Adrenal gland (tissue), 9 donors: ENCODE measurements at regions not wholly inside any gene's neighbourhood (a gene's known extent, or its start where the extent isn't known, plus 50 kb on each side); places are given as distances from the start of the nearest gene placed in this dataset.
A peak's percentile ranks its signal among the peaks of the same experiment; 100 is the strongest.

ENCODE experiments used
- DNase-seq, 7 donors: peaks; one replicate each; pipeline ENCODE4 v3.0.0-alpha.2; 2019 to 2020
- H3K27ac ChIP-seq, 5 donors: fragments of 200-600 bp; sonication (generic) in 4 of 5; 1 replicate in 3 of 5; 2 replicates in 2 of 5; pipeline versions ENCODE4 v1.5.1 to v1.8.0; 2016 to 2020; ENCODE audit warnings: mild to moderate bottlenecking in 1 of 5
- H3K27me3 ChIP-seq: fragments of 200-600 bp; 2 replicates; pipeline ENCODE4 v1.8.0; 2021
- H3K36me3 ChIP-seq, 2 donors: fragments of 200-600 bp; replicated peaks in 1 of 2; 1 replicate in 1 of 2; 2 replicates in 1 of 2; pipeline versions ENCODE4 v1.5.1 to v1.8.0; 2018 to 2022
- H3K4me1 ChIP-seq, 2 donors: fragments of 200-600 bp; replicated peaks in 1 of 2; 1 replicate in 1 of 2; 2 replicates in 1 of 2; pipeline versions ENCODE4 v1.5.1 to v1.8.0; 2018 to 2021
- H3K4me3 ChIP-seq, 4 donors: fragments of 200-600 bp; sonication (generic) in 3 of 4; one replicate each; pipeline ENCODE4 v1.5.1; 2016 to 2018
- H3K9me3 ChIP-seq, 3 donors: fragments of 200-600 bp; sonication (generic) in 1 of 3; replicated peaks in 1 of 3; 1 replicate in 2 of 3; 2 replicates in 1 of 3; pipeline versions ENCODE4 v1.5.1 to v1.8.0; 2016 to 2021
- CTCF ChIP-seq, 6 experiments: fragments of 450-650 bp in 4 of 6; fragments of 200-600 bp in 2 of 6; sonication (generic) in 1 of 6; IDR thresholded peaks; 1 replicate in 5 of 6; 2 replicates in 1 of 6; pipeline versions ENCODE4 v1.5.1 to v1.8.0; 2016 to 2021; ENCODE audit warnings: antibody characterized with exemption in 6 of 6, mild to moderate bottlenecking in 2 of 6, moderate library complexity in 1 of 6
- POLR2A ChIP-seq, 2 donors: fragments of 450-650 bp; IDR thresholded peaks; one replicate each; pipeline ENCODE4 v1.6.1; 2017; ENCODE audit warnings: antibody characterized with exemption in 2 of 2, mild to moderate bottlenecking in 2 of 2, moderate library complexity in 1 of 2
- WGBS, 4 donors: extraction: QIAGEN DNeasy Blood & Tissue Kit in 2 of 4; methylation state at CpG; one replicate each; pipeline versions ENCODE4 v1.1.5 to v1.1.7; 2013 to 2017; 5-methylcytosine and 5-hydroxymethylcytosine counted together
- intact Hi-C, 2 donors: fragments of 100-400 bp; cut with DNase I; formaldehyde crosslinking; loops; one replicate each; pipeline versions ENCODE4 v1.14.1 to v1.15.0; 2022 to 2023
- donor health status: healthy with polysubstance abuse.
- donor health status: Bipolar disorder and iron deficiency.
- donor health status: DM: yes; HTN: yes; CAD: no.
- donor health status: DM: no; HTN: no; CAD: no.
- donor health status: DM: no; HTN: no; CAD: no.

- WGBS, 4 donors: 29 to 40% (median 34%) methylated on average over 10 to 15 of the region's 15 CpGs
- intact Hi-C loops: no loop called here
These were observed 122.6 kb upstream of the IFNGR1 start for GRCh38 chr6:137341681-137342195.

GRCh38 chr6:137339929-137340559 lies 120.9 kb upstream of the IFNGR1 start:
- intact Hi-C loops: no loop called here
- DNase-seq: no peak
- peak overlapping the region in 1 of 5 donors; percentile 15 for H3K27ac ChIP-seq
- H3K27me3 ChIP-seq: no peaks in the 10 kb centered on the region
- no peak for TF ChIP-seq CTCF (IDR thresholded peaks at IDR 0.05)
- no peak for TF ChIP-seq POLR2A (IDR thresholded peaks at IDR 0.05)
- no peak overlapping the region for H3K4me3 ChIP-seq
- no peaks in the 10 kb centered on the region for H3K9me3 ChIP-seq
- WGBS, 4 donors: 47 to 56% (median 50%) methylated on average over 5 of the region's 5 CpGs
- peaks cover 3 to 19% of the 10 kb centered on the region in 2 donors for H3K4me1 ChIP-seq
- no peaks in the 10 kb centered on the region for H3K36me3 ChIP-seq

More at GRCh38 chr6:137341681-137342195, 122.6 kb upstream of the IFNGR1 start:
- Histone ChIP-seq H3K27me3 (no peaks in the 10 kb centered on the region), H3K27ac (no peak overlapping the region), H3K36me3 (no peaks in the 10 kb centered on the region), H3K4me1 (peaks cover 3 to 19% of the 10 kb centered on the region in 2 donors), H3K9me3 (no peaks in the 10 kb centered on the region), H3K4me3 (peak overlapping the region in 1 of 4 donors; percentile 23)
- peak; percentile 73 to 95 (median 84) for DNase-seq
- TF ChIP-seq CTCF (IDR thresholded peaks at IDR 0.05) (peak in 4 of 6 experiments; percentile 10 to 31 (median 23)), POLR2A (IDR thresholded peaks at IDR 0.05) (no peak)

- WGBS, 4 donors: 77 to 94% (median 87%) methylated on average over 3 of the region's 3 CpGs
- DNase-seq: no peak
- TF ChIP-seq CTCF (IDR thresholded peaks at IDR 0.05) (no peak), POLR2A (IDR thresholded peaks at IDR 0.05) (no peak)
- peaks cover 13% of the 10 kb centered on the region for H3K27me3 ChIP-seq
- no peak overlapping the region for H3K4me3 ChIP-seq
- H3K36me3 ChIP-seq: no peaks in the 10 kb centered on the region
- no peak overlapping the region for H3K27ac ChIP-seq
- intact Hi-C loops: no loop called here
- H3K9me3 ChIP-seq: no peaks in the 10 kb centered on the region
- no peaks in the 10 kb centered on the region for H3K4me1 ChIP-seq
These were observed 115.7 kb upstream of the IFNGR1 start for GRCh38 chr6:137334884-137335283.

- WGBS, 4 donors: 71 to 74% (median 73%) methylated on average over 5 of the region's 5 CpGs
- TF ChIP-seq POLR2A (IDR thresholded peaks at IDR 0.05): no peak
- TF ChIP-seq CTCF (IDR thresholded peaks at IDR 0.05): no peak
These were observed 114.9 kb upstream of the IFNGR1 start for GRCh38 chr6:137334094-137334493.

More at GRCh38 chr6:137334094-137334493, 114.9 kb upstream of the IFNGR1 start:
- no peaks in the 10 kb centered on the region for H3K9me3 ChIP-seq
- H3K4me3 ChIP-seq: no peak overlapping the region
- H3K27ac ChIP-seq: no peak overlapping the region
- no peaks in the 10 kb centered on the region for H3K4me1 ChIP-seq
- DNase-seq: no peak
- no peaks in the 10 kb centered on the region for H3K36me3 ChIP-seq
- intact Hi-C loops: no loop called here
- H3K27me3 ChIP-seq: peaks cover 14% of the 10 kb centered on the region
